CD4-positive, CD25-positive, alpha-beta regulatory T cell (primary cell): ENCODE measurements at regions not wholly inside any gene's neighbourhood (a gene's known extent, or its start where the extent isn't known, plus 50 kb on each side); places are given as distances from the start of the nearest gene placed in this dataset.

Experiments used
- ATAC-seq, 2 donors: fragments of 150-1000 bp; cut with Tn5 transposase; one replicate each; pipeline ENCODE4 v1.10.0; 2021; ENCODE audit warnings: low read depth in 2 of 2, moderate number of reproducible peaks in 2 of 2, moderate library complexity in 1 of 2
- DNase-seq, 3 donors: peaks; one replicate each; pipeline versions ENCODE4 v3.0.0 to v3.0.0-alpha.2; 2012 to 2022; ENCODE audit warnings: mixed read lengths in 1 of 3
- H3K27ac ChIP-seq: one replicate; pipeline ENCODE4 v1.7.0; 2013; ENCODE audit warnings: mild to moderate bottlenecking, low read length; ENCODE audit not compliant: insufficient read depth, poor library complexity, severe bottlenecking
- H3K27me3 ChIP-seq: one replicate; pipeline ENCODE4 v1.7.0; 2013; ENCODE audit warnings: low read length; ENCODE audit not compliant: control insufficient read depth, insufficient read depth
- H3K36me3 ChIP-seq: one replicate; pipeline ENCODE4 v1.7.0; 2013; ENCODE audit warnings: mild to moderate bottlenecking, low read length, moderate library complexity; ENCODE audit not compliant: control insufficient read depth, insufficient read depth
- H3K4me1 ChIP-seq: 2 replicates; pipeline ENCODE4 v1.7.0; 2013; ENCODE audit warnings: mild to moderate bottlenecking, low read length; ENCODE audit not compliant: insufficient read depth, control insufficient read depth, poor library complexity, severe bottlenecking
- H3K4me3 ChIP-seq: one replicate; pipeline ENCODE4 v1.7.0; 2013; ENCODE audit warnings: low read depth, mild to moderate bottlenecking, low read length, moderate library complexity
- H3K9me3 ChIP-seq, 2 experiments: 1 replicate in 1 of 2; 2 replicates in 1 of 2; pipeline ENCODE4 v1.7.0; 2013; ENCODE audit warnings: low read length in 2 of 2, mild to moderate bottlenecking in 1 of 2, moderate library complexity in 1 of 2; ENCODE audit not compliant: control insufficient read depth in 2 of 2
- H3K27ac Mint-ChIP-seq, 3 donors: one replicate each; pipeline ENCODE4 v1.8.0; 2020 to 2022; ENCODE audit warnings: mild to moderate bottlenecking in 3 of 3, mixed read lengths in 3 of 3, moderate library complexity in 2 of 3
- H3K27me3 Mint-ChIP-seq: one replicate; pipeline ENCODE4 v1.8.0; 2022; ENCODE audit warnings: mild to moderate bottlenecking, mixed read lengths
- H3K36me3 Mint-ChIP-seq: one replicate; pipeline ENCODE4 v1.8.0; 2020; ENCODE audit warnings: mixed read lengths
- H3K4me1 Mint-ChIP-seq, 4 donors: one replicate each; pipeline ENCODE4 v1.8.0; 2020 to 2022; ENCODE audit warnings: mixed read lengths in 4 of 4, mild to moderate bottlenecking in 1 of 4
- H3K4me3 Mint-ChIP-seq, 4 donors: one replicate each; pipeline ENCODE4 v1.8.0; 2020 to 2022; ENCODE audit warnings: mild to moderate bottlenecking in 4 of 4, mixed read lengths in 4 of 4, moderate library complexity in 3 of 4
- H3K9me3 Mint-ChIP-seq, 7 donors: one replicate each; pipeline ENCODE4 v1.8.0; 2020 to 2022; ENCODE audit warnings: mixed read lengths in 7 of 7, mild to moderate bottlenecking in 3 of 7, moderate library complexity in 2 of 7

GRCh38 chr9:107874591-107875369 lies 385.2 kb upstream of the KLF4 start:
- Histone ChIP-seq H3K27ac (no peak overlapping the region), H3K4me1 (no peaks in the 10 kb centered on the region), H3K4me3 (no peak overlapping the region), H3K36me3 (no peaks in the 10 kb centered on the region), H3K9me3 (no peaks in the 10 kb centered on the region), H3K27me3 (no peaks in the 10 kb centered on the region)
- no peak for ATAC-seq
- Mint-ChIP-seq H3K4me1 (no peaks in the 10 kb centered on the region), H3K4me3 (no peak overlapping the region), H3K27me3 (no peaks in the 10 kb centered on the region), H3K9me3 (peaks cover 0 to 3% (median 1%) of the 10 kb centered on the region in 7 donors), H3K27ac (no peak overlapping the region), H3K36me3 (no peaks in the 10 kb centered on the region)
- no peak for DNase-seq

GRCh38 chr9:107874137-107874536 lies 384.6 kb upstream of the KLF4 start:
- Histone ChIP-seq H3K27me3 (no peaks in the 10 kb centered on the region), H3K27ac (no peak overlapping the region), H3K36me3 (no peaks in the 10 kb centered on the region), H3K4me3 (no peak overlapping the region), H3K4me1 (no peaks in the 10 kb centered on the region), H3K9me3 (no peaks in the 10 kb centered on the region)
- Mint-ChIP-seq H3K36me3 (no peaks in the 10 kb centered on the region), H3K4me3 (no peak overlapping the region), H3K9me3 (peaks cover 0 to 3% (median 1%) of the 10 kb centered on the region in 7 donors), H3K4me1 (no peaks in the 10 kb centered on the region), H3K27me3 (no peaks in the 10 kb centered on the region), H3K27ac (no peak overlapping the region)
- DNase-seq (no peak), ATAC-seq (no peak)

- Histone ChIP-seq H3K27ac (no peak overlapping the region), H3K4me1 (no peaks in the 10 kb centered on the region), H3K36me3 (no peaks in the 10 kb centered on the region), H3K9me3 (no peaks in the 10 kb centered on the region), H3K27me3 (no peaks in the 10 kb centered on the region), H3K4me3 (no peak overlapping the region)
- DNase-seq (no peak), ATAC-seq (no peak)
- H3K4me3 Mint-ChIP-seq = no peak overlapping the region
- no peaks in the 10 kb centered on the region for H3K36me3 Mint-ChIP-seq
- H3K27me3 Mint-ChIP-seq = no peaks in the 10 kb centered on the region
- no peaks in the 10 kb centered on the region for H3K4me1 Mint-ChIP-seq
- peaks cover 0 to 3% (median 1%) of the 10 kb centered on the region in 7 donors for H3K9me3 Mint-ChIP-seq
- no peak overlapping the region for H3K27ac Mint-ChIP-seq
These were observed 383.1 kb upstream of the KLF4 start for GRCh38 chr9:107872457-107873192.

DNA sequence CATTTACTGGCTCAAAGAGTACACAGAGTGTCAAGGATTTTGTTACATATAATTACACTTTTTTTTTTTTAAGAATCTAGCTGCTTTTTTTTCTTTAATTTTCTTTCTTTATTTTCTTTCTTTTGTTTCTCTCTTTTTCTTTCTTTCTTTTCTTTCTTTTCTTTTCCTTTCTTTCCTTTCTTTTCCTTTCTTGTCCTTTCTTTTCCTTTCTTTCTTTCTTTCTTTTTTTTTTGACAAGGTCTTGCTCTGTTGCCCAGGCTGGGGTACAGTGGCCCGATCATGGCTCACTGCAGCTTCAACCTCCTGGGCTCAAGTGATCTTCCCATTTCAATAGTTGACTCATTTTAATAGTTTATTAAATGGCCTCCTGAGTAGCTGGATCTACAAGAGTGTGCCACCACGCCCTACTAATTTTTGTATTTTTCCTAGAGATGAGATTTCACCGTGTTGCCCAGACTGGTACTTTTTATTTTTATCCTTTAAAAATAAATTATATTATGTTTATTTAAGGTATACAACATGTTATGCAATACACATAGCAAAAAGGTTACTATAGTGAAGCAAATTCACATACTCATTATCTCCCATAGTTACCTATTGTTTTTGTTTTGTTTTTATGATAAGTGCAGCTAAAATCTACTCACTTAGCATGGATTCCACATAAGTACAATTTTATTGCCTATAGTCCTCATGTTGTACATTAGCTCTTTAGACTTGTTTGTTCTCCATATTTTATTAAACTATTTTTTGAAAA lies 381.5 kb upstream of the KLF4 start:
- Histone ChIP-seq H3K9me3 (no peaks in the 10 kb centered on the region), H3K27me3 (no peaks in the 10 kb centered on the region), H3K36me3 (no peaks in the 10 kb centered on the region), H3K4me3 (no peak overlapping the region), H3K27ac (no peak overlapping the region), H3K4me1 (no peaks in the 10 kb centered on the region)
- Mint-ChIP-seq H3K4me3 (no peak overlapping the region), H3K4me1 (no peaks in the 10 kb centered on the region), H3K9me3 (peaks cover 0 to 3% (median 0%) of the 10 kb centered on the region in 7 donors), H3K27ac (no peak overlapping the region), H3K36me3 (no peaks in the 10 kb centered on the region), H3K27me3 (no peaks in the 10 kb centered on the region)
- DNase-seq (no peak), ATAC-seq (no peak)

GRCh38 chr9:107870221-107870620 lies 380.7 kb upstream of the KLF4 start:
- no peaks in the 10 kb centered on the region for H3K27me3 ChIP-seq
- Mint-ChIP-seq H3K36me3 (no peaks in the 10 kb centered on the region), H3K4me3 (no peak overlapping the region), H3K9me3 (peaks cover 0 to 2% (median 0%) of the 10 kb centered on the region in 7 donors), H3K27ac (no peak overlapping the region), H3K27me3 (no peaks in the 10 kb centered on the region), H3K4me1 (no peaks in the 10 kb centered on the region)
- no peaks in the 10 kb centered on the region for H3K9me3 ChIP-seq
- H3K4me3 ChIP-seq = no peak overlapping the region
- DNase-seq (no peak), ATAC-seq (no peak)
- H3K4me1 ChIP-seq = no peaks in the 10 kb centered on the region
- no peak overlapping the region for H3K27ac ChIP-seq
- no peaks in the 10 kb centered on the region for H3K36me3 ChIP-seq

GRCh38 chr9:107869111-107869510 lies 379.5 kb upstream of the KLF4 start:
- Mint-ChIP-seq H3K4me3 (no peak overlapping the region), H3K9me3 (peaks cover 0 to 2% (median 0%) of the 10 kb centered on the region in 7 donors), H3K27ac (no peak overlapping the region), H3K36me3 (no peaks in the 10 kb centered on the region), H3K27me3 (no peaks in the 10 kb centered on the region), H3K4me1 (no peaks in the 10 kb centered on the region)
- ATAC-seq = no peak
- Histone ChIP-seq H3K4me1 (no peaks in the 10 kb centered on the region), H3K9me3 (no peaks in the 10 kb centered on the region), H3K27me3 (no peaks in the 10 kb centered on the region), H3K4me3 (no peak overlapping the region), H3K36me3 (no peaks in the 10 kb centered on the region), H3K27ac (no peak overlapping the region)
- DNase-seq = no peak

DNA sequence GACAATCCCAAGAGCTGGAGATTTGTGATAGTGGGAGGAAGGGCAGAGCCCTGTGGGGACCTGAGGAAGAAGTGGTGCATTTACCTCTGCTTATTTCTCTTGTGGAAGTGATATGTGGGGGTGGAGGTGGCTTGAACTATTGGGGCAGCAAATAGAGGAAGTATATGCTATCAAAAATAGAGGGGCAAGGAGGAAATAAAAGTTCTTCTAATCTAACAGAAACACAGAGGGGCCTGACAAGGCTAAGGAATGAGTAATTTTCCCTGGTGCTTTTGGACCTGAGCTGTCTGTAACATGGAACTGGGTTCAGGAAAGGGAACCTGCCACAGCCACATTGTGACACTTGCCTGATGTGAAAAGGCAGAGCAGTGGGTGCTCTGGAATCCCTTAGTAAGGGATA lies 378.6 kb upstream of the KLF4 start:
- Mint-ChIP-seq H3K36me3 (no peaks in the 10 kb centered on the region), H3K9me3 (peaks cover 0 to 2% (median 0%) of the 10 kb centered on the region in 7 donors)
- ATAC-seq = no peak

More for the DNA sequence above, 378.6 kb upstream of the KLF4 start:
- Mint-ChIP-seq H3K4me1 (no peaks in the 10 kb centered on the region), H3K27me3 (no peaks in the 10 kb centered on the region), H3K27ac (peak overlapping the region in 1 of 3 donors; percentile 40), H3K4me3 (no peak overlapping the region)
- Histone ChIP-seq H3K4me3 (no peak overlapping the region), H3K4me1 (no peaks in the 10 kb centered on the region), H3K9me3 (no peaks in the 10 kb centered on the region), H3K27me3 (no peaks in the 10 kb centered on the region), H3K27ac (no peak overlapping the region), H3K36me3 (no peaks in the 10 kb centered on the region)
- DNase-seq = no peak
